ENCODE measurements at regions not wholly inside any gene's neighbourhood (a gene's known extent, or its start where the extent isn't known, plus 50 kb on each side); places are given as distances from the start of the nearest gene placed in this dataset.

DNA sequence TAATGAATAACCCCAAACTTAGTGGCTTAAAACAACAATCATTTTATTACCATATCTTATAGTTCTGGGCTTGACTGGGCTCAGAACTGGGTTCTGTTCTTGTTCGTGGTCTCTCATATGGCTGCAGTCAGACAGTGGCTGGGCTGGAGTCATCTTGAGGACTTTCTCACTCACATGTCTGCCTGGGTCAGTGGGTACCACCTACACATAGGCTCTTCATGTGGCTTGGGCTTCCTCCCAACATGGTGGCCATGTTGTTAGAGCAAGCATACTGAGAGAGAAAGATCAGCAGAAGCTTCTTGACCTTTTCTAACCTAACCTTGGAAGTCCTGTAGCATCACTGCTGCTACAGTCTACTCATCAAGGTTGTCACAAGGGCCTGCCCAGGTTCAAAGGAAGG lies 158.6 kb upstream of the SDK2 start:
- no peak for TF ChIP-seq POLR2A (IDR thresholded peaks at IDR 0.05)
- TF ChIP-seq, protein P1, sequence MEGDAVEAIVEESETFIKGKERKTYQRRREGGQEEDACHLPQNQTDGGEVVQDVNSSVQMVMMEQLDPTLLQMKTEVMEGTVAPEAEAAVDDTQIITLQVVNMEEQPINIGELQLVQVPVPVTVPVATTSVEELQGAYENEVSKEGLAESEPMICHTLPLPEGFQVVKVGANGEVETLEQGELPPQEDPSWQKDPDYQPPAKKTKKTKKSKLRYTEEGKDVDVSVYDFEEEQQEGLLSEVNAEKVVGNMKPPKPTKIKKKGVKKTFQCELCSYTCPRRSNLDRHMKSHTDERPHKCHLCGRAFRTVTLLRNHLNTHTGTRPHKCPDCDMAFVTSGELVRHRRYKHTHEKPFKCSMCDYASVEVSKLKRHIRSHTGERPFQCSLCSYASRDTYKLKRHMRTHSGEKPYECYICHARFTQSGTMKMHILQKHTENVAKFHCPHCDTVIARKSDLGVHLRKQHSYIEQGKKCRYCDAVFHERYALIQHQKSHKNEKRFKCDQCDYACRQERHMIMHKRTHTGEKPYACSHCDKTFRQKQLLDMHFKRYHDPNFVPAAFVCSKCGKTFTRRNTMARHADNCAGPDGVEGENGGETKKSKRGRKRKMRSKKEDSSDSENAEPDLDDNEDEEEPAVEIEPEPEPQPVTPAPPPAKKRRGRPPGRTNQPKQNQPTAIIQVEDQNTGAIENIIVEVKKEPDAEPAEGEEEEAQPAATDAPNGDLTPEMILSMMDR (IDR thresholded peaks at IDR 0.05), result no peak

All from tibial nerve (tissue), 3 donors.